GM21447 (cell line): ENCODE measurements at regions not wholly inside any gene's neighbourhood (a gene's known extent, or its start where the extent isn't known, plus 50 kb on each side); places are given as distances from the start of the nearest gene placed in this dataset.
"Not testable (repeated sequence)": the region's sequence is repeated elsewhere in the genome, so short reads cannot be mapped to it uniquely, and the experiment has no call there.

Experiments
- ATAC-seq: cut with Tn5 transposase; IDR thresholded peaks from one replicate; pipeline ENCODE4 v1.9.1; 2021; ENCODE audit not compliant: unreplicated experiment

GRCh38 chr18:34280000-34280399 is 55.3 kb upstream of the NOL4 start:
- no peak for ATAC-seq

GRCh38 chr18:34280653-34281052 is 55.9 kb upstream of the NOL4 start:
- no peak for ATAC-seq

- no peak for ATAC-seq
Observed at GRCh38 chr18:34281290-34281689, 56.6 kb upstream of the NOL4 start.

- ATAC-seq = no peak
Observed at GRCh38 chr18:34281722-34282121, 57.0 kb upstream of the NOL4 start.

GRCh38 chr18:34283506-34283905 is 58.8 kb upstream of the NOL4 start:
- ATAC-seq = no peak

GRCh38 chr18:34287825-34288224 is 63.1 kb upstream of the NOL4 start:
- ATAC-seq = no peak

GRCh38 chr18:34292594-34292993 is 67.9 kb upstream of the NOL4 start:
- ATAC-seq = no peak

GRCh38 chr18:34297287-34297686 is 72.6 kb upstream of the NOL4 start:
- no peak for ATAC-seq

- no peak for ATAC-seq
Observed at GRCh38 chr18:34299828-34300227, 75.1 kb upstream of the NOL4 start.

GRCh38 chr18:34311468-34311867 is 86.8 kb upstream of the NOL4 start:
- no peak for ATAC-seq

GRCh38 chr18:34314847-34315246 is 90.1 kb upstream of the NOL4 start:
- ATAC-seq = no peak

- ATAC-seq = no peak
Observed at GRCh38 chr18:34315591-34316352, 91.1 kb upstream of the NOL4 start.

GRCh38 chr18:34320267-34320666 is 95.6 kb upstream of the NOL4 start:
- no peak for ATAC-seq

GRCh38 chr18:34321066-34321465 is 96.4 kb upstream of the NOL4 start:
- ATAC-seq = no peak

- ATAC-seq = no peak
Observed at GRCh38 chr18:34322365-34323289, 97.9 kb upstream of the NOL4 start.

- ATAC-seq = no peak
Observed at GRCh38 chr18:34329840-34330239, 105.1 kb upstream of the NOL4 start.

- ATAC-seq = no peak
Observed at GRCh38 chr18:34330308-34330707, 105.6 kb upstream of the NOL4 start.

- not testable (repeated sequence) for ATAC-seq
Observed at GRCh38 chr18:34330907-34331306, 106.2 kb upstream of the NOL4 start.

- ATAC-seq = not testable (repeated sequence)
Observed at GRCh38 chr18:34331343-34331742, 106.6 kb upstream of the NOL4 start.

GRCh38 chr18:34339155-34339554 is 114.4 kb upstream of the NOL4 start:
- no peak for ATAC-seq

- no peak for ATAC-seq
Observed at GRCh38 chr18:34342960-34343359, 118.2 kb upstream of the NOL4 start.

- ATAC-seq = no peak
Observed at GRCh38 chr18:34345738-34346137, 121.0 kb upstream of the NOL4 start.
